DMS53 (cell line): ENCODE measurements at regions not wholly inside any gene's neighbourhood (a gene's known extent, or its start where the extent isn't known, plus 50 kb on each side); places are given as distances from the start of the nearest gene placed in this dataset.
A peak's percentile ranks its signal among the peaks of the same experiment; 100 is the strongest.
"Not testable (repeated sequence)": the region's sequence is repeated elsewhere in the genome, so short reads cannot be mapped to it uniquely, and the experiment has no call there.

ENCODE experiments used
- DNase-seq: peaks from one replicate; lab custom pipeline; 2025; lab: John Stamatoyannopoulos, UW

- peak; percentile 68 for DNase-seq
These were observed 615.0 kb upstream of the DDX18 start for GRCh38 chr2:117199511-117199910.

- no peak for DNase-seq
These were observed 601.9 kb upstream of the DDX18 start for GRCh38 chr2:117212562-117212961.

GRCh38 chr2:117217145-117217544 is 597.3 kb upstream of the DDX18 start:
- DNase-seq: no peak

- no peak for DNase-seq
These were observed 591.7 kb upstream of the DDX18 start for GRCh38 chr2:117222809-117223208.

- peak; percentile 74 for DNase-seq
These were observed 582.2 kb upstream of the DDX18 start for GRCh38 chr2:117232305-117232704.

- DNase-seq: no peak
These were observed 557.1 kb upstream of the DDX18 start for GRCh38 chr2:117257362-117257761.

- no peak for DNase-seq
These were observed 544.9 kb upstream of the DDX18 start for GRCh38 chr2:117269574-117269973.

GRCh38 chr2:117271631-117272030 is 542.9 kb upstream of the DDX18 start:
- no peak for DNase-seq

GRCh38 chr2:117273009-117273671 is 541.4 kb upstream of the DDX18 start:
- no peak for DNase-seq

GRCh38 chr2:117293012-117293411 is 521.5 kb upstream of the DDX18 start:
- DNase-seq: no peak

GRCh38 chr2:117299451-117299850 is 515.0 kb upstream of the DDX18 start:
- DNase-seq: no peak

GRCh38 chr2:117308861-117309770 is 505.4 kb upstream of the DDX18 start:
- no peak for DNase-seq

- DNase-seq: no peak
These were observed 492.7 kb upstream of the DDX18 start for GRCh38 chr2:117321816-117322215.

- DNase-seq: no peak
These were observed 491.2 kb upstream of the DDX18 start for GRCh38 chr2:117323331-117323730.

- peak; percentile 37 for DNase-seq
These were observed 483.9 kb upstream of the DDX18 start for GRCh38 chr2:117330641-117331040.

GRCh38 chr2:117335967-117336366 is 478.5 kb upstream of the DDX18 start:
- no peak for DNase-seq

GRCh38 chr2:117336496-117336895 is 478.0 kb upstream of the DDX18 start:
- no peak for DNase-seq

- DNase-seq: not testable (repeated sequence)
These were observed 476.5 kb upstream of the DDX18 start for GRCh38 chr2:117337981-117338380.

GRCh38 chr2:117339980-117340379 is 474.5 kb upstream of the DDX18 start:
- no peak for DNase-seq

GRCh38 chr2:117341690-117342089 is 472.8 kb upstream of the DDX18 start:
- no peak for DNase-seq

GRCh38 chr2:117342415-117342814 is 472.1 kb upstream of the DDX18 start:
- DNase-seq: no peak

GRCh38 chr2:117349687-117350086 is 464.8 kb upstream of the DDX18 start:
- no peak for DNase-seq

GRCh38 chr2:117351396-117351795 is 463.1 kb upstream of the DDX18 start:
- DNase-seq: no peak
